GM23338 (cell line): ENCODE measurements at regions not wholly inside any gene's neighbourhood (a gene's known extent, or its start where the extent isn't known, plus 50 kb on each side); places are given as distances from the start of the nearest gene placed in this dataset.
A peak's percentile ranks its signal among the peaks of the same experiment; 100 is the strongest.

Source experiments
- ATAC-seq: fragments of 200-7000 bp; cut with Tn5 transposase; 3 replicates; pipeline ENCODE4 v1.9.1; 2020
- DNase-seq: peaks from one replicate; pipeline ENCODE4 v3.0.0-alpha.2; 2015; ENCODE audit warnings: low spot score
- H2AFZ ChIP-seq: fragments of 200-600 bp; sonication (generic); 2 replicates; pipeline ENCODE4 v1.8.0; 2016; ENCODE audit warnings: antibody characterized with exemption, mild to moderate bottlenecking, moderate library complexity
- H3F3A ChIP-seq: fragments of 200-600 bp; sonication (generic); replicated peaks from 2 replicates; pipeline ENCODE4 v1.8.0; 2017; ENCODE audit warnings: antibody characterized with exemption, mixed run types, low read depth
- H3K27ac ChIP-seq: fragments of 200-600 bp; sonication (generic); 2 replicates; pipeline ENCODE4 v1.6.1; 2016; ENCODE audit warnings: low read depth
- H3K27me3 ChIP-seq: fragments of 200-600 bp; sonication (generic); 2 replicates; pipeline ENCODE4 v1.8.0; 2016; ENCODE audit warnings: mild to moderate bottlenecking, mixed run types, moderate library complexity; ENCODE audit not compliant: insufficient read depth
- H3K36me3 ChIP-seq: fragments of 200-600 bp; sonication (generic); 2 replicates; pipeline ENCODE4 v1.8.0; 2016; ENCODE audit warnings: mild to moderate bottlenecking; ENCODE audit not compliant: insufficient read depth
- H3K4me1 ChIP-seq: fragments of 200-600 bp; sonication (generic); 2 replicates; pipeline ENCODE4 v1.8.0; 2016; ENCODE audit warnings: mild to moderate bottlenecking, moderate library complexity; ENCODE audit not compliant: insufficient read depth
- H3K4me2 ChIP-seq: fragments of 200-600 bp; sonication (generic); 2 replicates; pipeline ENCODE4 v1.7.1; 2017; ENCODE audit warnings: mixed run types
- H3K4me3 ChIP-seq: fragments of 200-600 bp; sonication (generic); 2 replicates; pipeline ENCODE4 v1.6.1; 2016; ENCODE audit warnings: mixed run types
- H3K79me2 ChIP-seq: fragments of 200-600 bp; sonication (generic); replicated peaks from 2 replicates; pipeline ENCODE4 v1.8.0; 2017; ENCODE audit warnings: mild to moderate bottlenecking; ENCODE audit not compliant: insufficient read depth
- H3K9me2 ChIP-seq: fragments of 200-600 bp; sonication (generic); 2 replicates; pipeline ENCODE4 v1.8.0; 2017; ENCODE audit not compliant: insufficient read depth
- H4K20me1 ChIP-seq: fragments of 200-600 bp; sonication (generic); replicated peaks from 2 replicates; pipeline ENCODE4 v1.8.0; 2017; ENCODE audit warnings: mild to moderate bottlenecking; ENCODE audit not compliant: insufficient read depth
- H3K27ac Mint-ChIP-seq: 2 replicates; pipeline ENCODE4 v1.8.0; 2020; ENCODE audit warnings: inconsistent platforms, mild to moderate bottlenecking, moderate library complexity, mixed read lengths
- H3K27me3 Mint-ChIP-seq: 3 replicates; pipeline ENCODE4 v1.8.0; 2022; ENCODE audit warnings: low read depth, mild to moderate bottlenecking, moderate library complexity, mixed read lengths, inconsistent platforms; ENCODE audit not compliant: insufficient read depth, poor library complexity
- H3K36me3 Mint-ChIP-seq: 3 replicates; pipeline ENCODE4 v1.8.0; 2021; ENCODE audit warnings: low read depth, mild to moderate bottlenecking, inconsistent platforms, moderate library complexity, mixed read lengths
- H3K4me1 Mint-ChIP-seq: 3 replicates; pipeline ENCODE4 v1.8.0; 2020; ENCODE audit warnings: mild to moderate bottlenecking, inconsistent platforms, mixed read lengths
- H3K4me3 Mint-ChIP-seq: 3 replicates; pipeline ENCODE4 v1.8.0; 2021; ENCODE audit warnings: moderate library complexity, mild to moderate bottlenecking, inconsistent platforms, mixed read lengths
- H3K9me3 Mint-ChIP-seq: 3 replicates; pipeline ENCODE4 v1.8.0; 2020; ENCODE audit warnings: moderate library complexity, mild to moderate bottlenecking, inconsistent platforms, mixed read lengths
- CREB1 ChIP-seq: fragments of 250-450 bp; sonication (Bioruptor Pico); IDR thresholded peaks from 2 replicates; pipeline ENCODE4 v1.5.0; 2020; ENCODE audit warnings: low read depth, mild to moderate bottlenecking, moderate library complexity
- EZH2 ChIP-seq: fragments of 200-600 bp; sonication (generic); IDR thresholded peaks from one replicate; pipeline ENCODE4 v1.8.0; 2017; ENCODE audit warnings: antibody characterized with exemption, mild to moderate bottlenecking, low read depth; ENCODE audit not compliant: unreplicated experiment
- EZH2phosphoT487 ChIP-seq: fragments of 200-600 bp; sonication (generic); IDR thresholded peaks from one replicate; pipeline ENCODE4 v1.8.1; 2018; ENCODE audit warnings: antibody characterized with exemption; ENCODE audit not compliant: unreplicated experiment
- JUNB ChIP-seq: IDR thresholded peaks from one replicate; pipeline ENCODE4 v1.6.1; 2016; ENCODE audit warnings: antibody characterized with exemption; ENCODE audit not compliant: unreplicated experiment
- NANOG ChIP-seq: IDR thresholded peaks from 2 replicates; pipeline ENCODE4 v1.6.1; 2016; ENCODE audit warnings: antibody characterized with exemption, borderline replicate concordance
- POLR2AphosphoS5 ChIP-seq: IDR thresholded peaks from 2 replicates; pipeline ENCODE4 v1.6.1; 2016; ENCODE audit warnings: antibody characterized with exemption, low read depth
- STAT1 ChIP-seq: IDR thresholded peaks from one replicate; pipeline ENCODE4 v1.6.1; 2016; ENCODE audit warnings: antibody characterized with exemption; ENCODE audit not compliant: unreplicated experiment
- ZNF114 ChIP-seq: fragments of 250-450 bp; sonication (Bioruptor Pico); IDR thresholded peaks from 2 replicates; pipeline ENCODE4 v1.5.0; 2020; ENCODE audit warnings: mild to moderate bottlenecking, moderate library complexity
- ZNF331 ChIP-seq: fragments of 250-450 bp; sonication (Bioruptor Pico); IDR thresholded peaks from 2 replicates; pipeline ENCODE4 v1.5.0; 2020; ENCODE audit warnings: low read depth, mild to moderate bottlenecking, moderate library complexity
- TF ChIP-seq, protein P1 (sequence below): fragments of 250-450 bp; sonication (Bioruptor Pico); IDR thresholded peaks from 2 replicates; pipeline ENCODE4 v1.5.0; 2020; ENCODE audit warnings: mild to moderate bottlenecking, moderate library complexity
- TF ChIP-seq, protein P2 (sequence below), 2 experiments: fragments of 200-600 bp in 1 of 2; sonication (generic) in 1 of 2; conservative IDR thresholded peaks; 2 replicates each; pipeline versions ENCODE4 v1.5.1 to v1.6.1; 2016 to 2017; ENCODE audit warnings: antibody characterized with exemption in 2 of 2, low read depth in 2 of 2, mild to moderate bottlenecking in 2 of 2, moderate library complexity in 1 of 2

DNA sequence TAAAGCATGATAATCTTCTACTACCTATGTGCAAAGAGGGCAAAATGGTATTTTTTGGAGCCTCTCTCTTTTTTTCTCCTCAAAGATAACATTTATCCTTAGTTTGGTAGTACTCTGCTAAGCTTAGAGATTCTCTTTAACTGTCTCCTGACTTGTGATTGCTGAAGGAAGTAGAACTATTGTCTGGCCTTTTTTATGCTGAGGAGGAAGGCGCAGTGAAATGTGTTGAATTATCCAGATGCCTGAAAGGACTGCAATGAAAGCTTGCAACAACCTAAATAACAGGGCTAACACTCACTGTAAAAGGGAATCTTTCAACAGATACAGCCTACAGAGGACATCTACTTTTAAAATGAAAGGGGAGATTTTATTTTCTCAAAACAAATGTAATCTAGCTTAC is 59.5 kb upstream of the CCDC160 start:
- H3K27me3 Mint-ChIP-seq = peaks cover 6% of the 10 kb centered on the region
- DNase-seq = peak; percentile 49

DNA sequence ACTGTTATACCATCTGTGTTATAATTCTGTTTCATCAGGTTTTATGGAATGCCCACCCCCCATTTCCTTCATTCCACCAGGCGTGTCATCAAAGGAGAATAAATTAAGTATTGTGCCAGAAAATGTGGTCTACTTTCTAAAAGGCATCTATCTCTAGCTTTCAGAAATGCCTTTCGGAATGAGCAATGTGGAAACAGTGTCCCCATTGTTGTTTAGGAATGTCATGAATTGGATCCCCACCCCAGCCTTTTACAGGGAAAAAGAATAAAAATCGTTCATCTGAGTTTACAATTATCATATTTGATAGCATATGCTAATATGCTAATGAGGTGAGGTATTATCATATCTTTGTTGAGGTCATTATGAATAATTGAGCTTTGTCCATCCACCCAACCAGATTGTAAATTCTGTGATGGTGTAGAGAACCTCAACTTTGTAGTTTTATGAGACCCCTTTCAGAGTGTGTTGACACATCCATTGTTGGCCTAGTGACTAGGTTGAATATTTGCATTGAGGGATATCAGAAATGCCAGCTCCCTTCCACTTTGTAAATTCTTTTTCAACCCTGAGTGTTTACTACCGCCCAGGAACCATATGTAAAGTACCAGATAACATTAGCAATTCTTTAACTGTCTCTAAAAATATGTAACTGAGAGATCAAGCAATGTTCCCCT is 56.2 kb upstream of the CCDC160 start:
- Histone ChIP-seq H3K79me2 (no peaks in the 10 kb centered on the region; the same call in 1 of the 2 replicates), H3F3A (no peaks in the 10 kb centered on the region), H2AFZ (no peak overlapping the region), H3K4me3 (peak overlapping the region; percentile 36), H3K36me3 (no peaks in the 10 kb centered on the region), H3K27me3 (0 out of 2 replicates have a peak, but pooled peaks cover 3% of the 10 kb centered on the region), H3K27ac (peak overlapping the region; percentile 80), H3K9me2 (no peaks in the 10 kb centered on the region), H4K20me1 (no peaks in the 10 kb centered on the region), H3K4me1 (peaks cover 43% of the 10 kb centered on the region), H3K4me2 (peak overlapping the region; percentile 65)
- Mint-ChIP-seq H3K9me3 (no peaks in the 10 kb centered on the region), H3K27me3 (no peaks in the 10 kb centered on the region), H3K27ac (peak overlapping the region; percentile 81; the same call in 1 of the 2 replicates), H3K4me3 (peak overlapping the region; percentile 45), H3K4me1 (peaks cover 57% of the 10 kb centered on the region), H3K36me3 (no peaks in the 10 kb centered on the region)
- no peak; the same call in 1 of the 3 replicates for ATAC-seq
- DNase-seq = no peak
- TF ChIP-seq EZH2 (no peak), CREB1 (CRISPR knock-in tag) (no peak), POLR2AphosphoS5 (no peak), JUNB (no peak), STAT1 (no peak), ZNF114 (CRISPR knock-in tag) (no peak), ZNF331 (CRISPR knock-in tag) (no peak)
- TF ChIP-seq, protein P1, sequence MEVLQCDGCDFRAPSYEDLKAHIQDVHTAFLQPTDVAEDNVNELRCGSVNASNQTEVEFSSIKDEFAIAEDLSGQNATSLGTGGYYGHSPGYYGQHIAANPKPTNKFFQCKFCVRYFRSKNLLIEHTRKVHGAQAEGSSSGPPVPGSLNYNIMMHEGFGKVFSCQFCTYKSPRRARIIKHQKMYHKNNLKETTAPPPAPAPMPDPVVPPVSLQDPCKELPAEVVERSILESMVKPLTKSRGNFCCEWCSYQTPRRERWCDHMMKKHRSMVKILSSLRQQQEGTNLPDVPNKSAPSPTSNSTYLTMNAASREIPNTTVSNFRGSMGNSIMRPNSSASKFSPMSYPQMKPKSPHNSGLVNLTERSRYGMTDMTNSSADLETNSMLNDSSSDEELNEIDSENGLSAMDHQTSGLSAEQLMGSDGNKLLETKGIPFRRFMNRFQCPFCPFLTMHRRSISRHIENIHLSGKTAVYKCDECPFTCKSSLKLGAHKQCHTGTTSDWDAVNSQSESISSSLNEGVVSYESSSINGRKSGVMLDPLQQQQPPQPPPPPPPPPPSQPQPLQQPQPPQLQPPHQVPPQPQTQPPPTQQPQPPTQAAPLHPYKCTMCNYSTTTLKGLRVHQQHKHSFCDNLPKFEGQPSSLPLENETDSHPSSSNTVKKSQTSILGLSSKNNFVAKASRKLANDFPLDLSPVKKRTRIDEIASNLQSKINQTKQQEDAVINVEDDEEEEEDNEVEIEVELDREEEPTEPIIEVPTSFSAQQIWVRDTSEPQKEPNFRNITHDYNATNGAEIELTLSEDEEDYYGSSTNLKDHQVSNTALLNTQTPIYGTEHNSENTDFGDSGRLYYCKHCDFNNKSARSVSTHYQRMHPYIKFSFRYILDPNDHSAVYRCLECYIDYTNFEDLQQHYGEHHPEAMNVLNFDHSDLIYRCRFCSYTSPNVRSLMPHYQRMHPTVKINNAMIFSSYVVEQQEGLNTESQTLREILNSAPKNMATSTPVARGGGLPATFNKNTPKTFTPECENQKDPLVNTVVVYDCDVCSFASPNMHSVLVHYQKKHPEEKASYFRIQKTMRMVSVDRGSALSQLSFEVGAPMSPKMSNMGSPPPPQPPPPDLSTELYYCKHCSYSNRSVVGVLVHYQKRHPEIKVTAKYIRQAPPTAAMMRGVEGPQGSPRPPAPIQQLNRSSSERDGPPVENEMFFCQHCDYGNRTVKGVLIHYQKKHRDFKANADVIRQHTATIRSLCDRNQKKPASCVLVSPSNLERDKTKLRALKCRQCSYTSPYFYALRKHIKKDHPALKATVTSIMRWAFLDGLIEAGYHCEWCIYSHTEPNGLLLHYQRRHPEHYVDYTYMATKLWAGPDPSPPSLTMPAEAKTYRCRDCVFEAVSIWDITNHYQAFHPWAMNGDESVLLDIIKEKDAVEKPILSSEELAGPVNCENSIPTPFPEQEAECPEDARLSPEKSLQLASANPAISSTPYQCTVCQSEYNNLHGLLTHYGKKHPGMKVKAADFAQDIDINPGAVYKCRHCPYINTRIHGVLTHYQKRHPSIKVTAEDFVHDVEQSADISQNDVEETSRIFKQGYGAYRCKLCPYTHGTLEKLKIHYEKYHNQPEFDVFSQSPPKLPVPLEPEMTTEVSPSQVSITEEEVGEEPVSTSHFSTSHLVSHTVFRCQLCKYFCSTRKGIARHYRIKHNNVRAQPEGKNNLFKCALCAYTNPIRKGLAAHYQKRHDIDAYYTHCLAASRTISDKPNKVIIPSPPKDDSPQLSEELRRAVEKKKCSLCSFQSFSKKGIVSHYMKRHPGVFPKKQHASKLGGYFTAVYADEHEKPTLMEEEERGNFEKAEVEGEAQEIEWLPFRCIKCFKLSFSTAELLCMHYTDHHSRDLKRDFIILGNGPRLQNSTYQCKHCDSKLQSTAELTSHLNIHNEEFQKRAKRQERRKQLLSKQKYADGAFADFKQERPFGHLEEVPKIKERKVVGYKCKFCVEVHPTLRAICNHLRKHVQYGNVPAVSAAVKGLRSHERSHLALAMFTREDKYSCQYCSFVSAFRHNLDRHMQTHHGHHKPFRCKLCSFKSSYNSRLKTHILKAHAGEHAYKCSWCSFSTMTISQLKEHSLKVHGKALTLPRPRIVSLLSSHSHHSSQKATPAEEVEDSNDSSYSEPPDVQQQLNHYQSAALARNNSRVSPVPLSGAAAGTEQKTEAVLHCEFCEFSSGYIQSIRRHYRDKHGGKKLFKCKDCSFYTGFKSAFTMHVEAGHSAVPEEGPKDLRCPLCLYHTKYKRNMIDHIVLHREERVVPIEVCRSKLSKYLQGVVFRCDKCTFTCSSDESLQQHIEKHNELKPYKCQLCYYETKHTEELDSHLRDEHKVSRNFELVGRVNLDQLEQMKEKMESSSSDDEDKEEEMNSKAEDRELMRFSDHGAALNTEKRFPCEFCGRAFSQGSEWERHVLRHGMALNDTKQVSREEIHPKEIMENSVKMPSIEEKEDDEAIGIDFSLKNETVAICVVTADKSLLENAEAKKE (CRISPR knock-in tag) = no peak

More for the DNA sequence above, 59.5 kb upstream of the CCDC160 start:
- peaks cover 12% of the 10 kb centered on the region for H3K79me2 ChIP-seq
- peaks cover 50% of the 10 kb centered on the region for H3K4me1 ChIP-seq
- Mint-ChIP-seq H3K4me3 (peak overlapping the region; percentile 58), H3K36me3 (peaks cover 10% of the 10 kb centered on the region), H3K27ac (peak overlapping the region; percentile 91), H3K9me3 (no peaks in the 10 kb centered on the region), H3K4me1 (peaks cover 55% of the 10 kb centered on the region)
- H3K27me3 ChIP-seq = no peaks in the 10 kb centered on the region
- H3K9me2 ChIP-seq = no peaks in the 10 kb centered on the region
- peak overlapping the region; percentile 63 for H3K4me2 ChIP-seq
- peak overlapping the region; percentile 85 for H3K27ac ChIP-seq
- no peaks in the 10 kb centered on the region for H3F3A ChIP-seq
- peak overlapping the region; percentile 25; the same call in 1 of the 2 replicates for H3K4me3 ChIP-seq
- no peak for ATAC-seq
- no peak overlapping the region for H2AFZ ChIP-seq
- no peaks in the 10 kb centered on the region for H3K36me3 ChIP-seq
- TF ChIP-seq EZH2phosphoT487 (no peak), NANOG (peak; percentile 73; the same call in 1 of the 2 replicates)
- TF ChIP-seq, protein P2, sequence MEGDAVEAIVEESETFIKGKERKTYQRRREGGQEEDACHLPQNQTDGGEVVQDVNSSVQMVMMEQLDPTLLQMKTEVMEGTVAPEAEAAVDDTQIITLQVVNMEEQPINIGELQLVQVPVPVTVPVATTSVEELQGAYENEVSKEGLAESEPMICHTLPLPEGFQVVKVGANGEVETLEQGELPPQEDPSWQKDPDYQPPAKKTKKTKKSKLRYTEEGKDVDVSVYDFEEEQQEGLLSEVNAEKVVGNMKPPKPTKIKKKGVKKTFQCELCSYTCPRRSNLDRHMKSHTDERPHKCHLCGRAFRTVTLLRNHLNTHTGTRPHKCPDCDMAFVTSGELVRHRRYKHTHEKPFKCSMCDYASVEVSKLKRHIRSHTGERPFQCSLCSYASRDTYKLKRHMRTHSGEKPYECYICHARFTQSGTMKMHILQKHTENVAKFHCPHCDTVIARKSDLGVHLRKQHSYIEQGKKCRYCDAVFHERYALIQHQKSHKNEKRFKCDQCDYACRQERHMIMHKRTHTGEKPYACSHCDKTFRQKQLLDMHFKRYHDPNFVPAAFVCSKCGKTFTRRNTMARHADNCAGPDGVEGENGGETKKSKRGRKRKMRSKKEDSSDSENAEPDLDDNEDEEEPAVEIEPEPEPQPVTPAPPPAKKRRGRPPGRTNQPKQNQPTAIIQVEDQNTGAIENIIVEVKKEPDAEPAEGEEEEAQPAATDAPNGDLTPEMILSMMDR (conservative IDR thresholded peaks at IDR 0.05; ENCODE audit: low read depth in 2 of 2) = no peak
- H4K20me1 ChIP-seq = no peaks in the 10 kb centered on the region
